CD14-positive monocyte (primary cell): ENCODE measurements at regions not wholly inside any gene's neighbourhood (a gene's known extent, or its start where the extent isn't known, plus 50 kb on each side); places are given as distances from the start of the nearest gene placed in this dataset.

Experiments used
- DNase-seq, 3 donors: peaks; one replicate each; pipeline ENCODE4 v3.0.0-alpha.2; 2011 to 2022
- H2AFZ ChIP-seq: 2 replicates; pipeline ENCODE4 v1.6.0; 2012; ENCODE audit warnings: mild to moderate bottlenecking, low read depth, low read length, inconsistent platforms; ENCODE audit not compliant: insufficient read depth, poor library complexity, severe bottlenecking
- H3K27ac ChIP-seq, 2 donors: 1 replicate in 1 of 2; 2 replicates in 1 of 2; pipeline ENCODE4 v1.5.1; 2012 to 2013; ENCODE audit warnings: low read length in 2 of 2, control low read depth in 1 of 2, inconsistent platforms in 1 of 2, low read depth in 1 of 2, mild to moderate bottlenecking in 1 of 2
- H3K27me3 ChIP-seq, 2 donors: one replicate each; pipeline versions ENCODE4 v1.6.0 to v1.6.1; 2011 to 2013; ENCODE audit warnings: low read length in 2 of 2; ENCODE audit not compliant: control insufficient read depth in 2 of 2, insufficient read depth in 2 of 2
- H3K36me3 ChIP-seq, 2 donors: replicated peaks in 1 of 2; 1 replicate in 1 of 2; 2 replicates in 1 of 2; pipeline versions ENCODE4 v1.5.1 to v1.6.1; 2012 to 2013; ENCODE audit warnings: low read length in 2 of 2, control low read depth in 1 of 2, inconsistent platforms in 1 of 2, mild to moderate bottlenecking in 1 of 2; ENCODE audit not compliant: insufficient read depth in 2 of 2, control insufficient read depth in 1 of 2
- H3K4me1 ChIP-seq, 2 donors: 1 replicate in 1 of 2; 2 replicates in 1 of 2; pipeline versions ENCODE4 v1.5.1 to v1.6.1; 2012 to 2013; ENCODE audit warnings: low read length in 2 of 2, control low read depth in 1 of 2, inconsistent platforms in 1 of 2, mild to moderate bottlenecking in 1 of 2, moderate library complexity in 1 of 2; ENCODE audit not compliant: insufficient read depth in 2 of 2, control insufficient read depth in 1 of 2
- H3K4me2 ChIP-seq: replicated peaks from 2 replicates; pipeline ENCODE3; 2012; ENCODE audit warnings: low read length, moderate library complexity, mild to moderate bottlenecking; ENCODE audit not compliant: poor library complexity, severe bottlenecking; ENCODE audit errors: extremely low read depth
- H3K4me3 ChIP-seq, 3 experiments: fragments of 200-600 bp in 1 of 3; sonication (generic) in 1 of 3; replicated peaks in 1 of 3; 1 replicate in 2 of 3; 2 replicates in 1 of 3; pipeline ENCODE4 v1.5.1; 2011 to 2013; ENCODE audit warnings: low read length in 3 of 3, mild to moderate bottlenecking in 3 of 3, control low read depth in 2 of 3, low read depth in 2 of 3, inconsistent platforms in 1 of 3, moderate library complexity in 1 of 3
- H3K79me2 ChIP-seq: 2 replicates; pipeline ENCODE4 v1.6.0; 2012; ENCODE audit warnings: mild to moderate bottlenecking, control low read depth, inconsistent platforms, low read length, moderate library complexity; ENCODE audit not compliant: insufficient read depth
- H3K9ac ChIP-seq: 2 replicates; pipeline ENCODE4 v1.6.0; 2017; ENCODE audit warnings: low read length, mild to moderate bottlenecking; ENCODE audit not compliant: insufficient read depth, poor library complexity, severe bottlenecking
- H3K9me3 ChIP-seq, 2 donors: replicated peaks in 1 of 2; 1 replicate in 1 of 2; 2 replicates in 1 of 2; pipeline versions ENCODE4 v1.5.1 to v1.6.1; 2012 to 2013; ENCODE audit warnings: low read length in 2 of 2, control low read depth in 1 of 2; ENCODE audit not compliant: control insufficient read depth in 1 of 2, insufficient read depth in 1 of 2
- H4K20me1 ChIP-seq: 2 replicates; pipeline ENCODE4 v1.6.0; 2012; ENCODE audit warnings: mild to moderate bottlenecking, low read length, control low read depth, moderate library complexity; ENCODE audit not compliant: insufficient read depth
- H3K27ac Mint-ChIP-seq, 7 donors: one replicate each; pipeline ENCODE4 v1.8.0; 2020; ENCODE audit warnings: mild to moderate bottlenecking in 7 of 7, mixed read lengths in 7 of 7, moderate library complexity in 6 of 7, inconsistent platforms in 2 of 7
- H3K27me3 Mint-ChIP-seq, 3 donors: one replicate each; pipeline ENCODE4 v1.8.0; 2021 to 2022; ENCODE audit warnings: low read depth in 3 of 3, mild to moderate bottlenecking in 3 of 3, mixed read lengths in 3 of 3, moderate library complexity in 3 of 3, inconsistent platforms in 1 of 3
- H3K36me3 Mint-ChIP-seq, 2 donors: one replicate each; pipeline ENCODE4 v1.8.0; 2020; ENCODE audit warnings: mixed read lengths in 2 of 2, inconsistent platforms in 1 of 2, mild to moderate bottlenecking in 1 of 2
- H3K4me1 Mint-ChIP-seq: one replicate; pipeline ENCODE4 v1.8.0; 2020; ENCODE audit warnings: mild to moderate bottlenecking, mixed read lengths
- H3K4me3 Mint-ChIP-seq, 2 donors: one replicate each; pipeline ENCODE4 v1.8.0; 2020; ENCODE audit warnings: mild to moderate bottlenecking in 2 of 2, mixed read lengths in 2 of 2, moderate library complexity in 1 of 2
- H3K9me3 Mint-ChIP-seq, 7 donors: one replicate each; pipeline ENCODE4 v1.8.0; 2020 to 2022; ENCODE audit warnings: mixed read lengths in 7 of 7, mild to moderate bottlenecking in 6 of 7, moderate library complexity in 6 of 7, inconsistent platforms in 2 of 7
- CTCF ChIP-seq: fragments of 200-600 bp; IDR thresholded peaks from one replicate; pipeline ENCODE4 v1.8.0; 2022; ENCODE audit warnings: antibody characterized with exemption, mild to moderate bottlenecking
- WGBS: methylation state at CpG from one replicate; pipeline ENCODE4 v1.1.5; 2013; ENCODE audit warnings: missing lambda C conversion rate; ENCODE audit not compliant: insufficient coverage; 5-methylcytosine and 5-hydroxymethylcytosine counted together
- intact Hi-C, 2 donors: fragments of 100-400 bp; cut with micrococcal nuclease; formaldehyde crosslinking; loops; one replicate each; pipeline versions ENCODE4 v1.15.0 to v1.15.1; 2023

- intact Hi-C loops = no loop called here
- Mint-ChIP-seq H3K4me3 (no peak overlapping the region), H3K27me3 (peaks cover 0 to 1% (median 1%) of the 10 kb centered on the region in 3 donors), H3K9me3 (peaks cover 0 to 12% (median 2%) of the 10 kb centered on the region in 7 donors), H3K36me3 (no peaks in the 10 kb centered on the region), H3K4me1 (no peaks in the 10 kb centered on the region), H3K27ac (no peak overlapping the region)
- Histone ChIP-seq H3K4me3 (no peak overlapping the region), H3K9me3 (no peaks in the 10 kb centered on the region), H3K4me1 (no peaks in the 10 kb centered on the region), H3K27ac (no peak overlapping the region), H3K79me2 (no peaks in the 10 kb centered on the region), H2AFZ (no peak overlapping the region), H4K20me1 (no peaks in the 10 kb centered on the region), H3K36me3 (no peaks in the 10 kb centered on the region), H3K4me2 (no peak overlapping the region), H3K9ac (no peak overlapping the region), H3K27me3 (no peaks in the 10 kb centered on the region)
- WGBS = no CpG with 5 or more reads among the region's 1 CpG
- no peak for DNase-seq
- TF ChIP-seq CTCF = no peak
Measured at GRCh38 chr2:149747456-149747855, 159.9 kb upstream of the MMADHC start.

DNA sequence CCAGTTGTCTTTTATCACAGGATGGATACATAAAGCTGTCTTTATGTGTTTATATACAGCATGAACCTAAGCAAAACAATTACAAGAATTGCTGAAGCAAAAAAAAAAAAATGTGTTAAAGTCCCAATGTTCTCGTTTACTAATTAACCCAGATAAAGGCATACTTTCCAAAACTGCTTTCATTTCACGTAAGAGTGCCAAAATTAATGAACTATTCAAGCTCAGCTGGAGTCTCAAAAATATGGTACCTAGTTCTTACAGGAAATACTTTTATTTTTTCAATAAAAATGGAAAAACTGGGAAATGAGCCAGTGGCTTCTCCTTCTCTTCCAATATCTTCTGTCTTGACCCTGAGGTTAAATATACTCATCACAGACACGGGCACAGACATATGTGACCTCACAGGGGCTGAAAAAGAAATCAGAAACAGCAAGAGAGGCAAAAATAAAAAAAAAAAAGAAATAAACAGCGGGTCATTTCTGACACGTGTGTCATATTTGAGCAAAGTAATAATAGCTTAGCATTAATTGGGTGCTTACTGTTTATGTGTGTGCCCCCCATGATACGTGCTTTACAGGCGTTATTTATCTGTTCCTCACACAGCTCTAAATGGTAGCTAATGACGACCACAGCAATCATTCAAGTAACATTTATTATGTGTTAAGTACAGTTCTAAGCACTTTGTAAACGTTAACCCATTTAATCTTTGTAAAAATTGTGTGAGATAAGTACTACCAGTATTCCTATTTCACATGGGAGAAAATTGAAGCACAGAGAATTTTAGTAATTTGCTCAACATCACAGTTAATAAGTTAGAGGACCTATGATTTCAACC, 158.0 kb upstream of the MMADHC start:
- Histone ChIP-seq H3K9me3 (no peaks in the 10 kb centered on the region), H3K27ac (no peak overlapping the region), H3K4me2 (no peak overlapping the region), H3K4me1 (no peaks in the 10 kb centered on the region), H2AFZ (no peak overlapping the region), H3K79me2 (no peaks in the 10 kb centered on the region), H4K20me1 (no peaks in the 10 kb centered on the region), H3K4me3 (no peak overlapping the region), H3K9ac (no peak overlapping the region), H3K27me3 (no peaks in the 10 kb centered on the region), H3K36me3 (no peaks in the 10 kb centered on the region)
- no CpG with 5 or more reads among the region's 9 CpGs for WGBS
- Mint-ChIP-seq H3K9me3 (peaks cover 0 to 8% (median 0%) of the 10 kb centered on the region in 7 donors), H3K27me3 (peaks cover 0 to 1% (median 1%) of the 10 kb centered on the region in 3 donors), H3K27ac (no peak overlapping the region), H3K4me3 (no peak overlapping the region), H3K4me1 (no peaks in the 10 kb centered on the region), H3K36me3 (no peaks in the 10 kb centered on the region)
- TF ChIP-seq CTCF = no peak
- intact Hi-C loops = no loop called here
- DNase-seq = no peak
